ENCODE measurements at regions not wholly inside any gene's neighbourhood (a gene's known extent, or its start where the extent isn't known, plus 50 kb on each side); places are given as distances from the start of the nearest gene placed in this dataset.

- no peaks in the 10 kb centered on the region for H3F3A ChIP-seq (ENCODE audit: control insufficient read depth, insufficient read depth)
- no peaks in the 10 kb centered on the region for H3K36me3 ChIP-seq (ENCODE audit: control insufficient read depth, low read length)
- H3K9me3 ChIP-seq (ENCODE audit: control insufficient read depth, insufficient read depth, low read length) = no peaks in the 10 kb centered on the region
- no peaks in the 10 kb centered on the region for H3K79me2 ChIP-seq (ENCODE audit: control insufficient read depth, low read length)
- no peak overlapping the region for H3K4me2 ChIP-seq (ENCODE audit: low read length)
- TF ChIP-seq CTCF (IDR thresholded peaks at IDR 0.05; ENCODE audit: low read depth, low read length, poor library complexity, severe bottlenecking) = no peak
- TF ChIP-seq EZH2phosphoT487 (IDR thresholded peaks at IDR 0.05; ENCODE audit: borderline replicate concordance, low read length) = no peak
- H3K9me2 ChIP-seq (replicated peaks; ENCODE audit: control insufficient read depth, low read length) = no peaks in the 10 kb centered on the region
- H3K27me3 ChIP-seq (ENCODE audit: control insufficient read depth, low read length) = peaks cover 10% of the 10 kb centered on the region
- H3K27ac ChIP-seq (ENCODE audit: low read depth, low read length) = no peak overlapping the region
- H3K4me3 ChIP-seq (ENCODE audit: low read length) = no peak overlapping the region
- no peaks in the 10 kb centered on the region for H3K4me1 ChIP-seq (ENCODE audit: control insufficient read depth, low read length)
- no peaks in the 10 kb centered on the region for H4K20me1 ChIP-seq (ENCODE audit: control insufficient read depth, insufficient read depth, low read depth, low read length)
Observed at GRCh38 chr11:129278586-129279319, 86.6 kb upstream of the ARHGAP32 start.

- TF ChIP-seq CTCF (IDR thresholded peaks at IDR 0.05; ENCODE audit: low read depth, low read length, poor library complexity, severe bottlenecking) (no peak), EZH2phosphoT487 (IDR thresholded peaks at IDR 0.05; ENCODE audit: borderline replicate concordance, low read length) (no peak)
- peaks cover 10% of the 10 kb centered on the region for H3K27me3 ChIP-seq (ENCODE audit: control insufficient read depth, low read length)
- no peaks in the 10 kb centered on the region for H3K9me3 ChIP-seq (ENCODE audit: control insufficient read depth, insufficient read depth, low read length)
- H3K79me2 ChIP-seq (ENCODE audit: control insufficient read depth, low read length) = no peaks in the 10 kb centered on the region
- no peaks in the 10 kb centered on the region for H3K36me3 ChIP-seq (ENCODE audit: control insufficient read depth, low read length)
- H4K20me1 ChIP-seq (ENCODE audit: control insufficient read depth, insufficient read depth, low read depth, low read length) = no peaks in the 10 kb centered on the region
- H3K4me1 ChIP-seq (ENCODE audit: control insufficient read depth, low read length) = no peaks in the 10 kb centered on the region
- H3K4me2 ChIP-seq (ENCODE audit: low read length) = no peak overlapping the region
- H3K9me2 ChIP-seq (replicated peaks; ENCODE audit: control insufficient read depth, low read length) = no peaks in the 10 kb centered on the region
- no peaks in the 10 kb centered on the region for H3F3A ChIP-seq (ENCODE audit: control insufficient read depth, insufficient read depth)
- no peak overlapping the region for H3K4me3 ChIP-seq (ENCODE audit: low read length)
- no peak overlapping the region for H3K27ac ChIP-seq (ENCODE audit: low read depth, low read length)
Observed at GRCh38 chr11:129277198-129277843, 85.2 kb upstream of the ARHGAP32 start.

GRCh38 chr11:129275828-129276227 is 83.7 kb upstream of the ARHGAP32 start:
- no peaks in the 10 kb centered on the region for H3F3A ChIP-seq (ENCODE audit: control insufficient read depth, insufficient read depth)
- H3K4me3 ChIP-seq (ENCODE audit: low read length) = no peak overlapping the region
- no peaks in the 10 kb centered on the region for H3K9me3 ChIP-seq (ENCODE audit: control insufficient read depth, insufficient read depth, low read length)
- H3K4me1 ChIP-seq (ENCODE audit: control insufficient read depth, low read length) = no peaks in the 10 kb centered on the region
- H3K4me2 ChIP-seq (ENCODE audit: low read length) = no peak overlapping the region
- H3K9me2 ChIP-seq (replicated peaks; ENCODE audit: control insufficient read depth, low read length) = no peaks in the 10 kb centered on the region
- no peaks in the 10 kb centered on the region for H3K79me2 ChIP-seq (ENCODE audit: control insufficient read depth, low read length)
- no peak for TF ChIP-seq CTCF (IDR thresholded peaks at IDR 0.05; ENCODE audit: low read depth, low read length, poor library complexity, severe bottlenecking)
- TF ChIP-seq EZH2phosphoT487 (IDR thresholded peaks at IDR 0.05; ENCODE audit: borderline replicate concordance, low read length) = no peak
- no peak overlapping the region for H3K27ac ChIP-seq (ENCODE audit: low read depth, low read length)
- no peaks in the 10 kb centered on the region for H4K20me1 ChIP-seq (ENCODE audit: control insufficient read depth, insufficient read depth, low read depth, low read length)
- H3K27me3 ChIP-seq (ENCODE audit: control insufficient read depth, low read length) = peaks cover 10% of the 10 kb centered on the region
- H3K36me3 ChIP-seq (ENCODE audit: control insufficient read depth, low read length) = no peaks in the 10 kb centered on the region
